ENCODE measurements at regions not wholly inside any gene's neighbourhood (a gene's known extent, or its start where the extent isn't known, plus 50 kb on each side); places are given as distances from the start of the nearest gene placed in this dataset.

GRCh38 chr5:87572611-87573010 is 159.9 kb upstream of the CCNH start:
- TF ChIP-seq FOXP2 (optimal IDR thresholded peaks at IDR 0.05; ENCODE audit: borderline replicate concordance, extremely low read depth, extremely low read length, insufficient read depth) (no peak), SIN3A (IDR thresholded peaks at IDR 0.05; ENCODE audit: borderline replicate concordance, insufficient read depth, low read length) (no peak), TAF1 (IDR thresholded peaks at IDR 0.05; ENCODE audit: borderline replicate concordance, insufficient read depth, low read length) (no peak), POLR2AphosphoS5 (IDR thresholded peaks at IDR 0.05; ENCODE audit: low read depth, low read length) (no peak), REST (IDR thresholded peaks at IDR 0.05; ENCODE audit: insufficient read depth in 1 of 2, low read depth in 2 of 2, low read length in 2 of 2) (no peak)

GRCh38 chr5:87572090-87572489 is 159.4 kb upstream of the CCNH start:
- TF ChIP-seq FOXP2 (optimal IDR thresholded peaks at IDR 0.05; ENCODE audit: borderline replicate concordance, extremely low read depth, extremely low read length, insufficient read depth) (no peak), REST (IDR thresholded peaks at IDR 0.05; ENCODE audit: insufficient read depth in 1 of 2, low read depth in 2 of 2, low read length in 2 of 2) (no peak), SIN3A (IDR thresholded peaks at IDR 0.05; ENCODE audit: borderline replicate concordance, insufficient read depth, low read length) (no peak), TAF1 (IDR thresholded peaks at IDR 0.05; ENCODE audit: borderline replicate concordance, insufficient read depth, low read length) (no peak), POLR2AphosphoS5 (IDR thresholded peaks at IDR 0.05; ENCODE audit: low read depth, low read length) (no peak)

GRCh38 chr5:87570366-87570765 is 157.6 kb upstream of the CCNH start:
- no peak for TF ChIP-seq FOXP2 (optimal IDR thresholded peaks at IDR 0.05; ENCODE audit: borderline replicate concordance, extremely low read depth, extremely low read length, insufficient read depth)
- no peak for TF ChIP-seq TAF1 (IDR thresholded peaks at IDR 0.05; ENCODE audit: borderline replicate concordance, insufficient read depth, low read length)
- no peak for TF ChIP-seq REST (IDR thresholded peaks at IDR 0.05; ENCODE audit: insufficient read depth in 1 of 2, low read depth in 2 of 2, low read length in 2 of 2)
- TF ChIP-seq SIN3A (IDR thresholded peaks at IDR 0.05; ENCODE audit: borderline replicate concordance, insufficient read depth, low read length) = no peak
- TF ChIP-seq POLR2AphosphoS5 (IDR thresholded peaks at IDR 0.05; ENCODE audit: low read depth, low read length) = no peak

GRCh38 chr5:87562068-87562467 is 149.3 kb upstream of the CCNH start:
- TF ChIP-seq TAF1 (IDR thresholded peaks at IDR 0.05; ENCODE audit: borderline replicate concordance, insufficient read depth, low read length) (no peak), POLR2AphosphoS5 (IDR thresholded peaks at IDR 0.05; ENCODE audit: low read depth, low read length) (no peak), SIN3A (IDR thresholded peaks at IDR 0.05; ENCODE audit: borderline replicate concordance, insufficient read depth, low read length) (no peak), REST (IDR thresholded peaks at IDR 0.05; ENCODE audit: insufficient read depth in 1 of 2, low read depth in 2 of 2, low read length in 2 of 2) (no peak), FOXP2 (optimal IDR thresholded peaks at IDR 0.05; ENCODE audit: borderline replicate concordance, extremely low read depth, extremely low read length, insufficient read depth) (no peak)

- TF ChIP-seq POLR2AphosphoS5 (IDR thresholded peaks at IDR 0.05; ENCODE audit: low read depth, low read length) (no peak), TAF1 (IDR thresholded peaks at IDR 0.05; ENCODE audit: borderline replicate concordance, insufficient read depth, low read length) (no peak), FOXP2 (optimal IDR thresholded peaks at IDR 0.05; ENCODE audit: borderline replicate concordance, extremely low read depth, extremely low read length, insufficient read depth) (no peak), REST (IDR thresholded peaks at IDR 0.05; ENCODE audit: insufficient read depth in 1 of 2, low read depth in 2 of 2, low read length in 2 of 2) (no peak), SIN3A (IDR thresholded peaks at IDR 0.05; ENCODE audit: borderline replicate concordance, insufficient read depth, low read length) (no peak)
These were observed 147.8 kb upstream of the CCNH start for GRCh38 chr5:87560528-87560927.
